OCI-LY1 (cell line): ENCODE measurements at regions not wholly inside any gene's neighbourhood (a gene's known extent, or its start where the extent isn't known, plus 50 kb on each side); places are given as distances from the start of the nearest gene placed in this dataset.

ENCODE experiments used
- H2AFZ ChIP-seq: fragments of 200-600 bp; sonication (generic), shearing (Covaris generic); 2 replicates; pipeline ENCODE4 v1.6.0; 2014; ENCODE audit warnings: antibody characterized with exemption, mild to moderate bottlenecking, low read length
- H3F3A ChIP-seq: fragments of 200-600 bp; sonication (generic), shearing (Covaris generic); 2 replicates; pipeline ENCODE4 v1.6.0; 2014; ENCODE audit warnings: mild to moderate bottlenecking, antibody characterized with exemption, low read length, moderate library complexity; ENCODE audit not compliant: insufficient read depth
- H3K27ac ChIP-seq: fragments of 200-600 bp; sonication (generic); 2 replicates; pipeline ENCODE4 v1.5.1; 2014; ENCODE audit warnings: low read length, mixed run types, mild to moderate bottlenecking, low read depth; ENCODE audit not compliant: poor library complexity, severe bottlenecking
- H3K27me3 ChIP-seq: fragments of 200-600 bp; sonication (generic); 2 replicates; pipeline ENCODE4 v1.6.0; 2014; ENCODE audit warnings: antibody characterized with exemption, mild to moderate bottlenecking, low read length, moderate library complexity; ENCODE audit not compliant: insufficient read depth
- H3K36me3 ChIP-seq: fragments of 200-600 bp; sonication (generic); 2 replicates; pipeline ENCODE4 v1.6.1; 2014; ENCODE audit warnings: mild to moderate bottlenecking, antibody characterized with exemption, low read length, moderate library complexity, mixed read lengths; ENCODE audit not compliant: insufficient read depth
- H3K4me1 ChIP-seq: fragments of 200-600 bp; sonication (generic); 2 replicates; pipeline ENCODE4 v1.5.1; 2014; ENCODE audit warnings: mild to moderate bottlenecking, low read length, moderate library complexity; ENCODE audit not compliant: insufficient read depth, severe bottlenecking
- H3K4me2 ChIP-seq: fragments of 200-600 bp; sonication (generic), shearing (Covaris generic); 2 replicates; pipeline ENCODE4 v1.6.1; 2014; ENCODE audit warnings: low read length
- H3K4me3 ChIP-seq: fragments of 200-600 bp; sonication (generic); 2 replicates; pipeline ENCODE4 v1.5.1; 2014; ENCODE audit warnings: low read length, low read depth, mild to moderate bottlenecking, mixed read lengths; ENCODE audit not compliant: poor library complexity, severe bottlenecking
- H3K79me2 ChIP-seq: fragments of 200-600 bp; shearing (Covaris generic); 2 replicates; pipeline ENCODE4 v1.6.1; 2016; ENCODE audit warnings: mixed run types, low read length, mixed read lengths; ENCODE audit not compliant: insufficient read depth
- H3K9ac ChIP-seq: fragments of 200-600 bp; sonication (generic), shearing (Covaris generic); 2 replicates; pipeline ENCODE4 v1.6.1; 2014; ENCODE audit warnings: mild to moderate bottlenecking, low read length, mixed read lengths
- H3K9me2 ChIP-seq: fragments of 200-600 bp; sonication (generic), shearing (Covaris generic); 2 replicates; pipeline ENCODE4 v1.6.1; 2014; ENCODE audit warnings: low read depth, mild to moderate bottlenecking, low read length, mixed read lengths
- H3K9me3 ChIP-seq: fragments of 200-600 bp; shearing (Covaris generic); 2 replicates; pipeline ENCODE4 v1.6.1; 2014; ENCODE audit warnings: low read length, mixed read lengths
- H4K20me1 ChIP-seq: fragments of 200-600 bp; sonication (generic), shearing (Covaris generic); 2 replicates; pipeline ENCODE4 v1.6.0; 2016; ENCODE audit warnings: mild to moderate bottlenecking, low read length; ENCODE audit not compliant: insufficient read depth
- CTCF ChIP-seq: fragments of 200-600 bp; sonication (generic), shearing (Covaris generic); IDR thresholded peaks from 2 replicates; pipeline ENCODE4 v1.5.1; 2017; ENCODE audit warnings: mild to moderate bottlenecking, antibody characterized with exemption, low read length, moderate library complexity, mixed read lengths
- EZH2 ChIP-seq: fragments of 200-600 bp; sonication (generic), shearing (Covaris generic); IDR thresholded peaks from 2 replicates; pipeline ENCODE4 v1.8.0; 2017; ENCODE audit warnings: borderline replicate concordance, mixed run types, mild to moderate bottlenecking, antibody characterized with exemption, low read length, moderate library complexity, mixed read lengths

GRCh38 chr7:142432377-142432776 lies 174.5 kb upstream of the PRSS58 start:
- Histone ChIP-seq H3K9me2 (no peaks in the 10 kb centered on the region), H3F3A (no peaks in the 10 kb centered on the region), H3K9me3 (no peaks in the 10 kb centered on the region), H3K9ac (no peak overlapping the region), H3K27me3 (no peaks in the 10 kb centered on the region), H3K79me2 (no peaks in the 10 kb centered on the region), H3K4me2 (no peak overlapping the region), H2AFZ (no peak overlapping the region), H3K36me3 (no peaks in the 10 kb centered on the region), H3K4me3 (no peak overlapping the region), H3K27ac (no peak overlapping the region), H4K20me1 (no peaks in the 10 kb centered on the region), H3K4me1 (no peaks in the 10 kb centered on the region)
- TF ChIP-seq EZH2, result no peak
- no peak for TF ChIP-seq CTCF

GRCh38 chr7:142431491-142431890 lies 173.6 kb upstream of the PRSS58 start:
- no peaks in the 10 kb centered on the region for H3K9me3 ChIP-seq
- H3K79me2 ChIP-seq, result no peaks in the 10 kb centered on the region
- no peak overlapping the region for H3K9ac ChIP-seq
- H3K27me3 ChIP-seq, result no peaks in the 10 kb centered on the region; the same call in 1 of the 2 replicates
- no peak overlapping the region for H3K4me2 ChIP-seq
- no peaks in the 10 kb centered on the region for H3K36me3 ChIP-seq
- no peaks in the 10 kb centered on the region for H4K20me1 ChIP-seq
- no peak overlapping the region for H3K27ac ChIP-seq
- H2AFZ ChIP-seq, result no peak overlapping the region
- no peak for TF ChIP-seq CTCF
- no peak for TF ChIP-seq EZH2
- no peak overlapping the region for H3K4me3 ChIP-seq
- no peaks in the 10 kb centered on the region for H3K4me1 ChIP-seq
- H3K9me2 ChIP-seq, result no peaks in the 10 kb centered on the region
- no peaks in the 10 kb centered on the region for H3F3A ChIP-seq

GRCh38 chr7:142428094-142428493 lies 170.2 kb upstream of the PRSS58 start:
- Histone ChIP-seq H3K9me3 (no peaks in the 10 kb centered on the region), H3K27ac (no peak overlapping the region), H4K20me1 (no peaks in the 10 kb centered on the region), H3K79me2 (no peaks in the 10 kb centered on the region), H3K36me3 (no peaks in the 10 kb centered on the region), H3K9me2 (no peaks in the 10 kb centered on the region), H3K4me2 (no peak overlapping the region), H3K4me1 (no peaks in the 10 kb centered on the region), H3K27me3 (no peaks in the 10 kb centered on the region; the same call in 1 of the 2 replicates), H3K4me3 (no peak overlapping the region), H3F3A (no peaks in the 10 kb centered on the region), H3K9ac (no peak overlapping the region), H2AFZ (no peak overlapping the region)
- TF ChIP-seq EZH2, result no peak

- H3F3A ChIP-seq, result no peaks in the 10 kb centered on the region
- H3K79me2 ChIP-seq, result no peaks in the 10 kb centered on the region
- H3K9me2 ChIP-seq, result no peaks in the 10 kb centered on the region
- no peaks in the 10 kb centered on the region for H3K9me3 ChIP-seq
- H3K4me2 ChIP-seq, result no peak overlapping the region
- H3K4me1 ChIP-seq, result no peaks in the 10 kb centered on the region
- H3K4me3 ChIP-seq, result no peak overlapping the region
- H3K27ac ChIP-seq, result no peak overlapping the region
- no peaks in the 10 kb centered on the region; the same call in 1 of the 2 replicates for H3K27me3 ChIP-seq
- H4K20me1 ChIP-seq, result no peaks in the 10 kb centered on the region
- no peak overlapping the region for H2AFZ ChIP-seq
- H3K36me3 ChIP-seq, result no peaks in the 10 kb centered on the region
- TF ChIP-seq EZH2 (no peak), CTCF (no peak)
- no peak overlapping the region for H3K9ac ChIP-seq
Observed at GRCh38 chr7:142425281-142425680, 167.4 kb upstream of the PRSS58 start.
